ENCODE measurements at regions not wholly inside any gene's neighbourhood (a gene's known extent, or its start where the extent isn't known, plus 50 kb on each side); places are given as distances from the start of the nearest gene placed in this dataset.

- Histone ChIP-seq H3K36me3 (replicated peaks in 1 of 2; ENCODE audit: control insufficient read depth in 1 of 2, insufficient read depth in 2 of 2, low read length in 2 of 2) (no peaks in the 10 kb centered on the region), H2AFZ (ENCODE audit: insufficient read depth, low read depth, low read length, poor library complexity, severe bottlenecking) (no peak overlapping the region), H3K4me3 (replicated peaks in 1 of 3; ENCODE audit: low read depth in 2 of 3, low read length in 3 of 3) (no peak overlapping the region), H4K20me1 (ENCODE audit: insufficient read depth, low read length) (no peaks in the 10 kb centered on the region), H3K4me2 (replicated peaks; ENCODE audit: extremely low read depth, low read length, poor library complexity, severe bottlenecking) (no peak overlapping the region), H3K4me1 (ENCODE audit: control insufficient read depth in 1 of 2, insufficient read depth in 2 of 2, low read length in 2 of 2) (no peaks in the 10 kb centered on the region), H3K9me3 (replicated peaks in 1 of 2; ENCODE audit: control insufficient read depth in 1 of 2, insufficient read depth in 1 of 2, low read length in 2 of 2) (no peaks in the 10 kb centered on the region), H3K79me2 (ENCODE audit: insufficient read depth, low read length) (no peaks in the 10 kb centered on the region), H3K27me3 (ENCODE audit: control insufficient read depth in 2 of 2, insufficient read depth in 2 of 2, low read length in 2 of 2) (no peaks in the 10 kb centered on the region), H3K9ac (ENCODE audit: insufficient read depth, low read length, poor library complexity, severe bottlenecking) (no peak overlapping the region), H3K27ac (ENCODE audit: low read depth in 1 of 2, low read length in 2 of 2) (no peak overlapping the region)
- intact Hi-C loops (cut with micrococcal nuclease) = no loop called here
- Mint-ChIP-seq H3K4me3 (no peak overlapping the region), H3K27ac (peak overlapping the region in 1 of 7 donors; percentile 75), H3K27me3 (ENCODE audit: low read depth in 3 of 3) (peaks cover 0 to 3% (median 2%) of the 10 kb centered on the region in 3 donors), H3K4me1 (no peaks in the 10 kb centered on the region), H3K36me3 (no peaks in the 10 kb centered on the region), H3K9me3 (no peaks in the 10 kb centered on the region)
- no peak for TF ChIP-seq CTCF (IDR thresholded peaks at IDR 0.05)
- no peak for DNase-seq
Observed at GRCh38 chr10:52897162-52897561, 124.6 kb upstream of the MBL2 start.

- H3K9ac ChIP-seq (ENCODE audit: insufficient read depth, low read length, poor library complexity, severe bottlenecking) = no peak overlapping the region
- H3K9me3 Mint-ChIP-seq = no peaks in the 10 kb centered on the region
- no peak for TF ChIP-seq CTCF (IDR thresholded peaks at IDR 0.05)
- H3K4me1 Mint-ChIP-seq = no peaks in the 10 kb centered on the region
- no peak overlapping the region for H3K27ac ChIP-seq (ENCODE audit: low read depth in 1 of 2, low read length in 2 of 2)
- no peak overlapping the region for H3K27ac Mint-ChIP-seq
- no peak for DNase-seq
- H3K36me3 ChIP-seq (replicated peaks in 1 of 2; ENCODE audit: control insufficient read depth in 1 of 2, insufficient read depth in 2 of 2, low read length in 2 of 2) = no peaks in the 10 kb centered on the region
- H3K4me3 Mint-ChIP-seq = no peak overlapping the region
- H3K4me2 ChIP-seq (replicated peaks; ENCODE audit: extremely low read depth, low read length, poor library complexity, severe bottlenecking) = no peak overlapping the region
- no peak overlapping the region for H2AFZ ChIP-seq (ENCODE audit: insufficient read depth, low read depth, low read length, poor library complexity, severe bottlenecking)
- peaks cover 0 to 3% (median 2%) of the 10 kb centered on the region in 3 donors for H3K27me3 Mint-ChIP-seq (ENCODE audit: low read depth in 3 of 3)
- H3K4me1 ChIP-seq (ENCODE audit: control insufficient read depth in 1 of 2, insufficient read depth in 2 of 2, low read length in 2 of 2) = no peaks in the 10 kb centered on the region
- H3K4me3 ChIP-seq (replicated peaks in 1 of 3; ENCODE audit: low read depth in 2 of 3, low read length in 3 of 3) = no peak overlapping the region
- no peaks in the 10 kb centered on the region for H3K36me3 Mint-ChIP-seq
- H3K79me2 ChIP-seq (ENCODE audit: insufficient read depth, low read length) = no peaks in the 10 kb centered on the region
- no peaks in the 10 kb centered on the region for H4K20me1 ChIP-seq (ENCODE audit: insufficient read depth, low read length)
- H3K27me3 ChIP-seq (ENCODE audit: control insufficient read depth in 2 of 2, insufficient read depth in 2 of 2, low read length in 2 of 2) = no peaks in the 10 kb centered on the region
- intact Hi-C loops (cut with micrococcal nuclease) = no loop called here
- H3K9me3 ChIP-seq (replicated peaks in 1 of 2; ENCODE audit: control insufficient read depth in 1 of 2, insufficient read depth in 1 of 2, low read length in 2 of 2) = no peaks in the 10 kb centered on the region
Observed at GRCh38 chr10:52895059-52895458, 122.5 kb upstream of the MBL2 start.
